T-cell (primary cell): ENCODE measurements at regions not wholly inside any gene's neighbourhood (a gene's known extent, or its start where the extent isn't known, plus 50 kb on each side); places are given as distances from the start of the nearest gene placed in this dataset.

ENCODE experiments used
- ATAC-seq, 4 experiments: fragments of 200-7000 bp in 3 of 4; fragments of 150-1000 bp in 1 of 4; cut with Tn5 transposase; replicated peaks in 1 of 4; 1 replicate in 3 of 4; 2 replicates in 1 of 4; pipeline ENCODE4 v1.10.0; 2021; ENCODE audit warnings: moderate library complexity in 3 of 4, mild to moderate bottlenecking in 2 of 4, moderate number of reproducible peaks in 1 of 4
- CTCF ChIA-PET, 2 donors: fragments of 300-600 bp; sonication (Branson Sonifier 250); formaldehyde crosslinking; loops; one replicate each; lab custom pipeline; 2022; ENCODE audit warnings: antibody characterized with exemption in 2 of 2; lab: Charles Lee
- POLR2A ChIA-PET, 2 donors: fragments of 300-600 bp; sonication (Branson Sonifier 250); formaldehyde crosslinking; loops; one replicate each; lab custom pipeline; 2022; ENCODE audit warnings: antibody characterized with exemption in 2 of 2; lab: Charles Lee
- DNase-seq, 35 experiments: peaks; one replicate each; pipeline versions ENCODE4 v3.0.0 to v3.0.0-alpha.2; 2013 to 2023
- H3K27ac ChIP-seq: one replicate; pipeline ENCODE4 v1.5.1; 2013; ENCODE audit warnings: low read length
- H3K27me3 ChIP-seq, 2 experiments: replicated peaks in 1 of 2; 1 replicate in 1 of 2; 2 replicates in 1 of 2; pipeline versions ENCODE4 v1.6.1 to v1.7.0; 2013; ENCODE audit warnings: low read length in 1 of 2, mixed read lengths in 1 of 2; ENCODE audit not compliant: control insufficient read depth in 2 of 2, insufficient read depth in 2 of 2; ENCODE audit errors: extremely low read depth in 1 of 2
- H3K36me3 ChIP-seq, 2 donors: 1 replicate in 1 of 2; 2 replicates in 1 of 2; pipeline versions ENCODE4 v1.6.1 to v1.7.0; 2013; ENCODE audit warnings: low read length in 1 of 2; ENCODE audit not compliant: control insufficient read depth in 2 of 2, insufficient read depth in 1 of 2; ENCODE audit errors: extremely low read depth in 1 of 2
- H3K4me1 ChIP-seq, 2 experiments: 1 replicate in 1 of 2; 2 replicates in 1 of 2; pipeline versions ENCODE4 v1.6.1 to v1.7.0; 2013; ENCODE audit warnings: low read length in 2 of 2, mixed read lengths in 1 of 2; ENCODE audit not compliant: insufficient read depth in 2 of 2, control insufficient read depth in 1 of 2; ENCODE audit errors: extremely low read depth in 1 of 2
- H3K4me3 ChIP-seq, 2 donors: 1 replicate in 1 of 2; 2 replicates in 1 of 2; pipeline versions ENCODE4 v1.5.1 to v1.7.0; 2013; ENCODE audit warnings: mild to moderate bottlenecking in 2 of 2, low read length in 1 of 2, moderate library complexity in 1 of 2; ENCODE audit not compliant: control insufficient read depth in 1 of 2; ENCODE audit errors: extremely low read depth in 1 of 2
- H3K9me3 ChIP-seq: 2 replicates; pipeline ENCODE4 v1.7.0; 2013
- H3K27ac Mint-ChIP-seq, 2 donors: one replicate each; pipeline ENCODE4 v1.8.0; 2020 to 2021; ENCODE audit warnings: mild to moderate bottlenecking in 2 of 2, mixed read lengths in 2 of 2
- H3K27me3 Mint-ChIP-seq, 2 donors: one replicate each; pipeline ENCODE4 v1.8.0; 2021 to 2022; ENCODE audit warnings: mixed read lengths in 2 of 2
- H3K36me3 Mint-ChIP-seq: one replicate; pipeline ENCODE4 v1.8.0; 2021; ENCODE audit warnings: mixed read lengths
- H3K4me1 Mint-ChIP-seq, 3 donors: one replicate each; pipeline ENCODE4 v1.8.0; 2020 to 2022; ENCODE audit warnings: mixed read lengths in 3 of 3, mild to moderate bottlenecking in 1 of 3
- H3K4me3 Mint-ChIP-seq, 3 donors: one replicate each; pipeline ENCODE4 v1.8.0; 2020 to 2022; ENCODE audit warnings: mild to moderate bottlenecking in 3 of 3, mixed read lengths in 3 of 3, moderate library complexity in 3 of 3
- H3K9me3 Mint-ChIP-seq, 3 donors: one replicate each; pipeline ENCODE4 v1.8.0; 2020 to 2022; ENCODE audit warnings: mixed read lengths in 3 of 3
- WGBS: methylation state at CpG from one replicate; pipeline ENCODE4 v1.1.5; 2013; ENCODE audit warnings: missing lambda C conversion rate; ENCODE audit not compliant: insufficient coverage; 5-methylcytosine and 5-hydroxymethylcytosine counted together

- WGBS: 64% methylated on average over 9 of the region's 14 CpGs
- ATAC-seq (no peak), DNase-seq (no peak)
- no peaks in the 10 kb centered on the region for H3K36me3 ChIP-seq
- H3K4me3 ChIP-seq: no peak overlapping the region
- H3K9me3 Mint-ChIP-seq: peaks cover 31 to 57% (median 35%) of the 10 kb centered on the region in 3 donors
- no peaks in the 10 kb centered on the region for H3K4me1 ChIP-seq
- H3K27me3 ChIP-seq: peaks cover 0 to 6% of the 10 kb centered on the region in 2 experiments
- H3K27ac Mint-ChIP-seq: no peak overlapping the region
- H3K27me3 Mint-ChIP-seq: no peaks in the 10 kb centered on the region
- H3K27ac ChIP-seq: no peak overlapping the region
- H3K4me3 Mint-ChIP-seq: no peak overlapping the region
- no peaks in the 10 kb centered on the region for H3K4me1 Mint-ChIP-seq
- CTCF ChIA-PET: no interaction called here
- no peaks in the 10 kb centered on the region for H3K36me3 Mint-ChIP-seq
- H3K9me3 ChIP-seq: peaks cover 4% of the 10 kb centered on the region
- POLR2A ChIA-PET: no interaction called here
These were observed 354.9 kb downstream of the DHRSX start for GRCh38 chrX:2145692-2146367.

- Mint-ChIP-seq H3K27me3 (no peaks in the 10 kb centered on the region), H3K4me1 (no peaks in the 10 kb centered on the region), H3K27ac (no peak overlapping the region), H3K9me3 (peaks cover 13 to 30% (median 29%) of the 10 kb centered on the region in 3 donors), H3K36me3 (no peaks in the 10 kb centered on the region), H3K4me3 (no peak overlapping the region)
- 96% methylated on average over 4 of the region's 4 CpGs for WGBS
- ATAC-seq: no peak
- no peak for DNase-seq
- Histone ChIP-seq H3K27ac (no peak overlapping the region), H3K27me3 (no peaks in the 10 kb centered on the region), H3K4me1 (no peaks in the 10 kb centered on the region), H3K4me3 (no peak overlapping the region), H3K9me3 (no peaks in the 10 kb centered on the region), H3K36me3 (no peaks in the 10 kb centered on the region)
- ChIA-PET CTCF (no interaction called here), POLR2A (no interaction called here)
These were observed 362.9 kb downstream of the DHRSX start for GRCh38 chrX:2137882-2138281.

- WGBS: 94% methylated on average over 2 of the region's 2 CpGs
- ATAC-seq (no peak), DNase-seq (no peak)
- no peaks in the 10 kb centered on the region for H3K4me1 Mint-ChIP-seq
- no peaks in the 10 kb centered on the region for H3K4me1 ChIP-seq
- no peaks in the 10 kb centered on the region for H3K36me3 ChIP-seq
- no peaks in the 10 kb centered on the region for H3K27me3 Mint-ChIP-seq
- POLR2A ChIA-PET: no interaction called here
- no peak overlapping the region for H3K4me3 ChIP-seq
- no peak overlapping the region for H3K27ac ChIP-seq
- H3K9me3 Mint-ChIP-seq: peaks cover 8 to 25% (median 23%) of the 10 kb centered on the region in 3 donors
- no peak overlapping the region for H3K27ac Mint-ChIP-seq
- H3K36me3 Mint-ChIP-seq: no peaks in the 10 kb centered on the region
- H3K4me3 Mint-ChIP-seq: no peak overlapping the region
- H3K9me3 ChIP-seq: no peaks in the 10 kb centered on the region
- CTCF ChIA-PET: no interaction called here
- H3K27me3 ChIP-seq: no peaks in the 10 kb centered on the region
These were observed 363.9 kb downstream of the DHRSX start for GRCh38 chrX:2136848-2137247.

GRCh38 chrX:2135421-2135820 lies 365.4 kb downstream of the DHRSX start:
- ChIA-PET CTCF (no interaction called here), POLR2A (no interaction called here)
- DNase-seq (no peak), ATAC-seq (no peak)
- Mint-ChIP-seq H3K27me3 (no peaks in the 10 kb centered on the region), H3K36me3 (no peaks in the 10 kb centered on the region), H3K9me3 (peaks cover 6 to 15% (median 12%) of the 10 kb centered on the region in 3 donors), H3K27ac (no peak overlapping the region), H3K4me1 (no peaks in the 10 kb centered on the region), H3K4me3 (no peak overlapping the region)
- Histone ChIP-seq H3K9me3 (no peaks in the 10 kb centered on the region), H3K4me3 (no peak overlapping the region), H3K4me1 (no peaks in the 10 kb centered on the region), H3K27me3 (no peaks in the 10 kb centered on the region), H3K27ac (no peak overlapping the region), H3K36me3 (no peaks in the 10 kb centered on the region)
- no CpG with 5 or more reads among the region's 6 CpGs for WGBS

- Histone ChIP-seq H3K27ac (no peak overlapping the region), H3K27me3 (no peaks in the 10 kb centered on the region), H3K36me3 (no peaks in the 10 kb centered on the region), H3K9me3 (no peaks in the 10 kb centered on the region), H3K4me3 (no peak overlapping the region), H3K4me1 (no peaks in the 10 kb centered on the region)
- Mint-ChIP-seq H3K27ac (peak overlapping the region in 1 of 2 donors; percentile 6), H3K4me3 (no peak overlapping the region), H3K4me1 (no peaks in the 10 kb centered on the region), H3K36me3 (no peaks in the 10 kb centered on the region), H3K9me3 (peaks cover 2 to 8% (median 7%) of the 10 kb centered on the region in 3 donors), H3K27me3 (no peaks in the 10 kb centered on the region)
- DNase-seq: no peak
- ChIA-PET CTCF (no interaction called here), POLR2A (no interaction called here)
- ATAC-seq: no peak
- WGBS: no CpG with 5 or more reads among the region's 1 CpG
These were observed 366.0 kb downstream of the DHRSX start for GRCh38 chrX:2134782-2135181.
